ENCODE measurements at regions not wholly inside any gene's neighbourhood (a gene's known extent, or its start where the extent isn't known, plus 50 kb on each side); places are given as distances from the start of the nearest gene placed in this dataset.

DNA sequence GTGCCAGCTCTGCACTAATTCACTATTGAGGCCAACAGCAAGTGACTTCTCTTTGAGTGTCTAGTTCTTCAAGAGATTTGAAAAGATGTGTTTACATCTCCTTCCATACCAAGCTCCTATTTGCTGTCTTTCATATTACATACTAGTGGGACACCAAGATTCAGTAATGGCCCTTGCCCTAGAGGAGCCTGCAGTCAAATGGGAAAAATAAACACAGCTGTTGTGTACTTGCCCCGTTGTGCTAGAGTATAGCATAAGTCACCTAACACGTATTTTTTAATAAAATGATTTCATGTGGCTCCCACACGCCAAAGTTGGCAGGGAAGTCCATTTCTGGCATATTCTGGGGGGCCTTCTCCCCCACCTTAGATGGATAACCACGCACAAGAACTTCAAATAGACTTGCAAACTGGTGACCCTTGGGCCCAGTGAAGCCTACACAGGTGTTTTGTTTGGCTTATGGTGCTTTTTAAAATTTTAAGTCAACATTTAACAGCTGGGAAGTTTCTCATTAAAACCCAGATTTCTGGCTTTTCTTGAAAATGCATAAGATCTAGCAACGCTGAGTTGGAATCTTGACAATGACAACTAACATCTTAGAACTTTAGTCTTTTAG lies 95.3 kb upstream of the LPP start:
- DNase-seq (ENCODE audit: insufficient read length) (no peak), FAIRE-seq (no peak)
- TF ChIP-seq POLR2A (IDR thresholded peaks at IDR 0.05; ENCODE audit: low read depth, low read length) (no peak), TAF1 (IDR thresholded peaks at IDR 0.05; ENCODE audit: borderline replicate concordance, low read depth, low read length) (no peak), POLR2AphosphoS5 (IDR thresholded peaks at IDR 0.05; ENCODE audit: low read depth, low read length) (no peak)

- no peak for FAIRE-seq
- no peak for DNase-seq (ENCODE audit: insufficient read length)
- TF ChIP-seq POLR2AphosphoS5 (IDR thresholded peaks at IDR 0.05; ENCODE audit: low read depth, low read length) (no peak), POLR2A (IDR thresholded peaks at IDR 0.05; ENCODE audit: low read depth, low read length) (no peak), TAF1 (IDR thresholded peaks at IDR 0.05; ENCODE audit: borderline replicate concordance, low read depth, low read length) (no peak)
Observed at GRCh38 chr3:188059351-188059750, 94.6 kb upstream of the LPP start.

GRCh38 chr3:188060264-188060835 lies 93.6 kb upstream of the LPP start:
- DNase-seq (ENCODE audit: insufficient read length) (no peak), FAIRE-seq (no peak)

DNA sequence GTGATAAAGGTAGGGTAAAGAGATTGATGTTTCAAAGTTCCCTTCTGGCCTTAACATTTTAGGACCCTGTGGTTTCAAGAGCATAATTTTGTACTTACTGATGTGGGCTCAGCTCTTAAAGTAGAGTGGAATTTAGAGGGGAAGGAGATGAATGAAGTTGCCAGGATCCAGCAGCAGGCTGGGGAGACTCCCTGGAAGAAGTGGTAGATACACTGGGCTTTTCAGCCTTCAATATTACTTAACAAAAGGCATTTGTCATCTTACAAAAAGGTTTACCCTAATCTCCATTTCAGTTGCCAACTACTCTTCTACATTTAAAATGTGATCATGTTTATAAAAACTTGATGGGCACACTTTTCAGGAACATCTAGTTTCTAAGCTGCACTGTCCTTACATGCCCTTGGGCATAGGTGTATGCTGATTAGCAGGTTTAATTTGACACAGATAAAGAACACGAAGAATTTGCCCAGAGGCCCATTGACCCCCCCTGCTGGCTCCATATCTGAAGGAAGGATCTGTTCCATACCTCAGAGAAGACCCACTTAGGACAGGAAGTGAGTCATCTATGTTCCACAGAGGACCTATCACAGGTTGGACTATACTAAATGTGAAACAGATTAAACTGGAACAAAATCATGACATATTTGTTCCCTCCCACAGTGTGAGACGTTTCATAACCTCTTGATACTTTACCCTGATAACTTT lies 93.0 kb upstream of the LPP start:
- FAIRE-seq: no peak
- TF ChIP-seq TAF1 (IDR thresholded peaks at IDR 0.05; ENCODE audit: borderline replicate concordance, low read depth, low read length): no peak
- TF ChIP-seq POLR2AphosphoS5 (IDR thresholded peaks at IDR 0.05; ENCODE audit: low read depth, low read length): no peak
- TF ChIP-seq POLR2A (IDR thresholded peaks at IDR 0.05; ENCODE audit: low read depth, low read length): no peak
- DNase-seq (ENCODE audit: insufficient read length): no peak

More at GRCh38 chr3:188060264-188060835, 93.6 kb upstream of the LPP start:
- no peak for TF ChIP-seq POLR2AphosphoS5 (IDR thresholded peaks at IDR 0.05; ENCODE audit: low read depth, low read length)
- no peak for TF ChIP-seq POLR2A (IDR thresholded peaks at IDR 0.05; ENCODE audit: low read depth, low read length)
- TF ChIP-seq TAF1 (IDR thresholded peaks at IDR 0.05; ENCODE audit: borderline replicate concordance, low read depth, low read length): no peak

GRCh38 chr3:188062216-188062615 lies 91.7 kb upstream of the LPP start:
- DNase-seq (ENCODE audit: insufficient read length): no peak
- TF ChIP-seq TAF1 (IDR thresholded peaks at IDR 0.05; ENCODE audit: borderline replicate concordance, low read depth, low read length): no peak
- no peak for FAIRE-seq

DNA sequence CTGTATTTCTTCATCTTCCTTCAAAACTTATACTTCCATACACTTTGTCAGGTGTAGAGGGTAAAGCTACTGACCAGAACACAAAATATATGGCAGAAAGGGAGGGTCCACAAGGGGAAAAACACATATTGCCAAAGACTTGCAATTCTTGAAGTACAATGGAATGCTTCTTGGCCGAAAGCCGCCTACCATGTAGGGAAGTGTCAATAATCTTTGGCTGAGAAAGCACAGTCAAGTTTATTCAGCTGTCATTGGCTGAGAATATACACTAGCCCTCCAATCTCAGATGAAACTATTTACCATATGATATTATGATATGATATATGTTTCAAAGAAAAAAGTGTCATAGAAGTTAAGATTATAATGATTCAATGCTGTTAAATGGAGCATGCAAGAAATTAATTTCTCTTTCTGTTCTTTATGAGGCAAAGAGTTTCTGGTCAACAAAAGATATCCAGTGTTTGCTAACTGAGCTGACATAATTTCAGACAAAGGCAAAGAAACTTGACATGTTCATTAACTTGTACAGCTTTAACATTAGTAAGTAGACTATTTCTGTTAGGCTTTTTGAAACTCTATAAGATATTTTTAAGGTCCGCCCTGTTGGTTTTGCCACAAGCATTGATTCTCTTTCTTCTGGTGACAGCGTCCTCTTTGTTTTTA lies 89.0 kb upstream of the LPP start:
- TF ChIP-seq TAF1 (IDR thresholded peaks at IDR 0.05; ENCODE audit: borderline replicate concordance, low read depth, low read length) (no peak), POLR2A (IDR thresholded peaks at IDR 0.05; ENCODE audit: low read depth, low read length) (no peak), POLR2AphosphoS5 (IDR thresholded peaks at IDR 0.05; ENCODE audit: low read depth, low read length) (no peak)
- FAIRE-seq: no peak

GRCh38 chr3:188066141-188066540 lies 87.8 kb upstream of the LPP start:
- TF ChIP-seq POLR2A (IDR thresholded peaks at IDR 0.05; ENCODE audit: low read depth, low read length) (no peak), POLR2AphosphoS5 (IDR thresholded peaks at IDR 0.05; ENCODE audit: low read depth, low read length) (no peak), TAF1 (IDR thresholded peaks at IDR 0.05; ENCODE audit: borderline replicate concordance, low read depth, low read length) (no peak)
- FAIRE-seq (no peak), DNase-seq (ENCODE audit: insufficient read length) (no peak)

More for the DNA sequence above, 89.0 kb upstream of the LPP start:
- DNase-seq (ENCODE audit: insufficient read length): no peak

DNA sequence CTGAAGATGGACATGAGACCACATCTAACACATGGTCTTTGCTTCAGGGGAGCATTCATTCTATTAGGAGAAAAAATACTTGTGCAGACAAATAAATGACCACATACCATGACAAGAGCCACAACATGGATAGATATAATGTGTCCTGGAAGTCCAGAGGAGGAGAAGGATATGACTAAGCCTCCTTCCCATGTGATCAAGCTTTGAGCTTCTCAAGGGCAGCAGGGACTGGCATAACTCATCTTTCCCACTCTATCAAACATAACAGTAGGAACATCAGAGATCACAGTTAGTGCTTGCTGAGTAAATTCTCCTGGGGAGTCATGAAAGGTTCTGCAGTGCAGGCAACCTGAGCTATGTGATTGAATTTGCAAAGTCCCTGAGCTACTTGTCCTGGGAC lies 86.0 kb upstream of the LPP start:
- FAIRE-seq (no peak), DNase-seq (ENCODE audit: insufficient read length) (no peak)
- no peak for TF ChIP-seq POLR2AphosphoS5 (IDR thresholded peaks at IDR 0.05; ENCODE audit: low read depth, low read length)

DNA sequence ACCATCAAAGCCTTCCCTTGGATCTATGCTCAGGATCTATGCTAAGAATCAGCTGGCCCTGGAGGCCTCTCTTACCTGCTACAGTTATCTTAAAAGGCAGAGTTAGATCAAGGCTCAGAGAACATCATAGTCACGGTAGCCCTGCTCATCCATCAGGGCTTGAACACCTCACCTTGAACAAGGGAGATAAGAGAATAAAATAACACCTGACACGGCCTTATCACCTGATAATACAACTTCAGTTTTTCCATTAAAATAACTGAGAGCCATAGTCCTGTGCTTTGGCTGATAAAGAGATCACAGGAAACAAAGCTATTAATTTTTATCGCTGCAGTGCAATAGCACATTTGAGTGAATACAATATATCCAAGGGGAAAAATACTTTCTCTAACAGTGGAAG lies 85.6 kb upstream of the LPP start:
- no peak for TF ChIP-seq TAF1 (IDR thresholded peaks at IDR 0.05; ENCODE audit: borderline replicate concordance, low read depth, low read length)
- no peak for TF ChIP-seq POLR2AphosphoS5 (IDR thresholded peaks at IDR 0.05; ENCODE audit: low read depth, low read length)
- no peak for TF ChIP-seq POLR2A (IDR thresholded peaks at IDR 0.05; ENCODE audit: low read depth, low read length)
- FAIRE-seq: no peak
- no peak for DNase-seq (ENCODE audit: insufficient read length)

GRCh38 chr3:188071636-188072035 lies 82.3 kb upstream of the LPP start:
- DNase-seq (ENCODE audit: insufficient read length) (no peak), FAIRE-seq (no peak)
- no peak for TF ChIP-seq POLR2AphosphoS5 (IDR thresholded peaks at IDR 0.05; ENCODE audit: low read depth, low read length)
- TF ChIP-seq TAF1 (IDR thresholded peaks at IDR 0.05; ENCODE audit: borderline replicate concordance, low read depth, low read length): no peak
- no peak for TF ChIP-seq POLR2A (IDR thresholded peaks at IDR 0.05; ENCODE audit: low read depth, low read length)

DNA sequence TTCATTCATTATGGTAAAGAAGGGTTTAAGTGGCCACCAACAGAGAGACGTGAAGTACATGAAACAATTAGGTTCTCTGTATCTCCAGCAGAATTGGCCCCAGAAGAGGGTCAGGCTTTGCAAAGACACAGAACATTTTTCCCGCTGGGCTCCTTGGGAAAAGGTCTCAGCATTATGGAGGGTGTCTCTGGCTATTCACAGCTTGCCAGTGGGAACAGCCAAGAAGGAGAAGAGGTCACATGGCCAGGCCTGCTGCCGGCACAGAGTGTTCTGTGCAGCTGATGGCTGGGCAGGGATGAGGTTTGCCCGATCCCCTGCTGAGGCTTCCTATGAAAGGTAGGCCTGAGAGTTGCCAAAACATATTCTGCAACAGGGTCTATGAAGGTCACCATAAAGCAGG lies 77.8 kb upstream of the LPP start:
- TF ChIP-seq POLR2AphosphoS5 (IDR thresholded peaks at IDR 0.05; ENCODE audit: low read depth, low read length) (no peak), TAF1 (IDR thresholded peaks at IDR 0.05; ENCODE audit: borderline replicate concordance, low read depth, low read length) (no peak), POLR2A (IDR thresholded peaks at IDR 0.05; ENCODE audit: low read depth, low read length) (no peak)
- DNase-seq (ENCODE audit: insufficient read length) (no peak), FAIRE-seq (no peak)
